NCI-H345 treated with DMSO at 0.1 percent for 48 hours (cell line): ENCODE measurements at regions not wholly inside any gene's neighbourhood (a gene's known extent, or its start where the extent isn't known, plus 50 kb on each side); places are given as distances from the start of the nearest gene placed in this dataset.
A peak's percentile ranks its signal among the peaks of the same experiment; 100 is the strongest.

Experiments
- DNase-seq: peaks from one replicate; lab custom pipeline; 2025; ENCODE audit not compliant: unreplicated experiment; lab: John Stamatoyannopoulos, UW

- no peak for DNase-seq
These were observed 159.7 kb upstream of the CNTN4 start for GRCh38 chr3:1938975-1939374.

GRCh38 chr3:1942781-1943180 lies 155.9 kb upstream of the CNTN4 start:
- DNase-seq = no peak

- no peak for DNase-seq
These were observed 155.1 kb upstream of the CNTN4 start for GRCh38 chr3:1943395-1944118.

- no peak for DNase-seq
These were observed 153.0 kb upstream of the CNTN4 start for GRCh38 chr3:1945698-1946097.

GRCh38 chr3:1953536-1953935 lies 145.1 kb upstream of the CNTN4 start:
- no peak for DNase-seq

- no peak for DNase-seq
These were observed 144.0 kb upstream of the CNTN4 start for GRCh38 chr3:1954632-1955031.

GRCh38 chr3:1955170-1955569 lies 143.5 kb upstream of the CNTN4 start:
- DNase-seq = no peak

- no peak for DNase-seq
These were observed 142.9 kb upstream of the CNTN4 start for GRCh38 chr3:1955750-1956149.

- no peak for DNase-seq
These were observed 138.2 kb upstream of the CNTN4 start for GRCh38 chr3:1960506-1960905.

GRCh38 chr3:1962396-1963088 lies 136.1 kb upstream of the CNTN4 start:
- DNase-seq = peak; percentile 95

GRCh38 chr3:1963896-1964295 lies 134.8 kb upstream of the CNTN4 start:
- DNase-seq = no peak

- no peak for DNase-seq
These were observed 131.1 kb upstream of the CNTN4 start for GRCh38 chr3:1967525-1967924.

- no peak for DNase-seq
These were observed 129.4 kb upstream of the CNTN4 start for GRCh38 chr3:1969281-1969680.

- DNase-seq = no peak
These were observed 126.9 kb upstream of the CNTN4 start for GRCh38 chr3:1971780-1972179.

GRCh38 chr3:1979961-1980615 lies 118.6 kb upstream of the CNTN4 start:
- DNase-seq = no peak

- no peak for DNase-seq
These were observed 110.7 kb upstream of the CNTN4 start for GRCh38 chr3:1987980-1988379.

GRCh38 chr3:1998739-1999138 lies 99.9 kb upstream of the CNTN4 start:
- DNase-seq = no peak

GRCh38 chr3:2001306-2002108 lies 97.2 kb upstream of the CNTN4 start:
- no peak for DNase-seq

GRCh38 chr3:2023959-2024358 lies 74.7 kb upstream of the CNTN4 start:
- DNase-seq = peak; percentile 16

GRCh38 chr3:2024713-2025112 lies 74.0 kb upstream of the CNTN4 start:
- no peak for DNase-seq

- DNase-seq = no peak
These were observed 69.1 kb upstream of the CNTN4 start for GRCh38 chr3:2029559-2029958.
